Colon (tissue), 2 donors: ENCODE measurements at regions not wholly inside any gene's neighbourhood (a gene's known extent, or its start where the extent isn't known, plus 50 kb on each side); places are given as distances from the start of the nearest gene placed in this dataset.
"Not testable (repeated sequence)": the region's sequence is repeated elsewhere in the genome, so short reads cannot be mapped to it uniquely, and the experiment has no call there.

ENCODE experiments used
- FAIRE-seq: peaks from 2 replicates; lab custom pipeline; 2012; peaks lifted over from hg19 to GRCh38; lab: Jason Lieb, UNC
- donor health status: control.
- donor health status: control.

DNA sequence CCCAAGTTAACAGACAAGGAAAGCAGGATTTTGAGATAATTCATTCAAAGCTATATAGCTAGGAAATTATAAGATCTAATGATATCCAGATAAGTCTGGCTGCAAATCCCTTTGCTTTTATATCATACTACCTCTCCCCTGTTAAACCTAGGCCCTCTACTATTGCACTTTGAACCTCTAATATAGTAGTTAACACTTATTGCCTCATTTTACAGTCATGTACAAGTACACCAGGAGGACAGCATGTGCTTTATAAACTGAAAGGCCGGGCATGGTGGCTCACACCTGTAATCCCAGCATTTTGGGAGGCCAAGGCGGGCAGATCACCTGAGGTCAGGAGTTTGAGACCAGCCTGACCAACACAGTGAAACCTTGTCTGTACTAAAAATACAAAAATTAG, 234.4 kb upstream of the EDNRA start:
- not testable (repeated sequence) for FAIRE-seq

DNA sequence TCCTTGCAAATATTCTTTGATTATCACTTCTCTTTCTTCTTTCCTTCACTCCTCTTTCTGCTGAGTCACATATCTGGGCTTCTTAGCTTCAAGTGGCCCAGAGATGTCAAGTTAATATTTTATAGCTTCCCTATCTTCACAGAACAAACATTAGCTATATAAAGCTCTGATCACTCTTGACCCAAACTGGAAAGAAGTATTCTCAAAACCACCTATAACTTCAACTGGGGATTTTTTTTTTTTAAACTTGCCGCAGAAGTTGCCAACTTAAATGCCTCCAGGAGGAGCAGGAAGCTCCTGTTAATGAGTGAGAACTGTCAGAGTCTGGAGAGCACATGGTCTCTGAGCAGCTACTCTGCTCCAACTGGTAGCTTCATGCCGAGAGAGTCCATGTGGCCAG, 233.3 kb upstream of the EDNRA start:
- no peak for FAIRE-seq

DNA sequence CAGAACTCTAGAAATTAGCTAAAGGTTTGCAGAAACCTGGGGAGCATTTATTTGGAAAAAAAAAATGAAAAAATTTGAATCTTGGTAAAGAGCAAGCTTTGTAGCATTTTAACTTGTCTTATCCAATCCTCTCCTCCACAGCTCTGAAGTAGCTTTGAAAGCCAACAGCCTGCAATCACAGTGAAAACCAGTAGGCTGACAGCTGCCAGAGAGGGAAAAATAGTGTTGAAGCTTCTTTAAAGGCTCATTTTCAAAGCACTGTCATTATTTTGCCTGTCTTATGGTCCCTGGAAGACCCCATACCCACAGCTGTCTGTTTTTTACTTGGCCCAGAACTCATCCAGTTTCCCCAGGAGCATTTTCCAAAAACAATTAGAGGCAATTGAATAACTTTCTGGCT, 230.8 kb upstream of the EDNRA start:
- FAIRE-seq, result no peak

DNA sequence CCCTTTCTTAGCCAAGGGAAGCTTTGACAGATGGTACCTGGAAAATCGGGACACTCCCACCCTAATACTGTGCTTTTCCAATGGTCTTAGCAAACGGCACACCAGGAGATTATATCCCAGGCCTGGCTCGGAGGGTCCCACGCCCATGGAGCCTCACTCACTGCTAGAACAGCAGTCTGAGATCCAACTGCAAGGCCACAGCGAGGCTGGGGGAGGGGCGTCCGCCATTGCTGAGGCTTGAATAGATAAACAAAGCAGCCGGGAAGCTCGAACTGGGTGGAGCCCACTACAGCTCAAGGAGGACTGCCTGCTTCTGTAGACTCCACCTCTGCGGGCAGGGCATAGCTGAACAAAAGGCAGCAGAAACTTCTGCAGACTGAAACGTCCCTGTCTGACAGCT, 225.6 kb upstream of the EDNRA start:
- FAIRE-seq, result not testable (repeated sequence)

DNA sequence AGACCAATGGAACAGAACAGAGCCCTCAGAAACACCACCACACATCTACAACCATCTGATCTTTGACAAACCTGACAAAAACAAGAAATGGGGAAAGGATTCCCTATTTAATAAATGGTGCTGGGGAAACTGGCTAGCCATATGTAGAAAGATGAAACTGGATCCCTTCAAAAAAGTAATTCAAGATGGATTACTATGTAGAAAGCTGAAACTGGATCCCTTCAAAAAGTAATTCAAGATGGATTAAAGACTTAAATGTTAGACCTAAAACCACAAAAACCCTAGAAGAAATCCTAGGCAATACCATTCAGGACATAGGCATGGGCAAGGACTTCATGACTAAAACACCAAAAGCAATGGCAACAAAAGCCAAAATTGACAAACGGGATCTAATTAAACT, 221.6 kb upstream of the EDNRA start:
- not testable (repeated sequence) for FAIRE-seq

DNA sequence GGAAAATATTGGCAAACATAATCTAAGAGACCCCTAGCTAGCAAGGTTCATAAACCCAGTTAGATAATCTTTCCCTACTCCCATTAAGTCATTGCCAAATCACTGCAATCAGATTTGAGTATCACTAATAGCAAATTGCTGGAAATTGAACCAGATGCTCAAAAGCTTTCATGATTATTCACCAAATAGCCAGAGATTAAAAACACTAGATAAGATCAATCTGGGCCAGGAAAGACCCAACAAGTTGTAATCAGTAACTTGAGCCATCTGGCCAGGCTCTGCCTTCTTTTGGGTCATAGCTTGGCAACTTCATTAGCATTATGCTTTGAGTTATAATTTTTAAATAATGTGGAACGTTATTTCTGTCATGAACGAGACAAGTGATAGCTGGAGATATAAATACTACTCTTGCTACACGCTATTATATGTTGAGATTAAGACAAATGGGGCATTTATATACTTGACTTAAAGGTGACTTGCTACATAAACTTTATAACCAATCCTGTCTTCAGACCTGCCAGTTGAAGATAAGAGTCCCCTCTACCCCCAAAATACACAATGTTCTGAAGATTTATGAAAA, 196.6 kb upstream of the EDNRA start:
- FAIRE-seq, result no peak

DNA sequence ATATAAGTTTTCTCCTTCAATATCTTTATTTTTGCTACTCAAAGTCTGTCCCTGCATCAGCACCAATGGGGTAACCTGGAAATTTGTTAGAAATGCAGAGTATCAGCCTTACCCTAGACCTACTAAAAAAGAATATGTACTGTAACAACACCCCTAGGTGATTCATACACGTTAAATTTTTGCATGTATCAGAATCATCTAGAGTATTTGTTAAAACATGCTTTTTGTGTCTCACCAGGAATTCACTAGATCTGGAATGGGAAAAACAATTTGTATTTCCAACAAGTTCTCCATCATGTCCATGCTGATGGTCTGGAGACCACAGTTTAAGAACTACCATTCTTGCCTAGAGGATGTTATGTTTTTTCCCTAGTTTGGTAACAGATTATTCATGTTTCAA, 196.0 kb upstream of the EDNRA start:
- no peak for FAIRE-seq

DNA sequence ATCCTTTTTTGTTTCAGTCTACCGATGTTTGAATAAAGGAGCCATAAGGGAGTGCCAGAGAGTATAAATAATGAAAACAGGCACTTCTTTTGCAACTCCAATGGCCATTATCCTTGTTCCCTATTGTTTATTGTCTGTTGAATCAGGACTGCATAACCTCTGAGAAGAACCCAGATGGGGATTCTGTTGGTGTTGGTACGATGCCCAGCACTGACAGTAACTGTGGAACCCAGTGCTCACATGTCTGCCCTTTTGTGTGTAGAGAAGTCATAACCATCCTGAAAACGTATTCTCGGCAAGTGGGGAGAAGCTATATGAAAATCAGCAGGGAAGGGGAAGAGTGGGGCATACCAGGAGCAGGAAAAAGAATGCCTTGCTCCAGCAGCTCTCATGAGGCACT, 195.1 kb upstream of the EDNRA start:
- FAIRE-seq, result no peak

DNA sequence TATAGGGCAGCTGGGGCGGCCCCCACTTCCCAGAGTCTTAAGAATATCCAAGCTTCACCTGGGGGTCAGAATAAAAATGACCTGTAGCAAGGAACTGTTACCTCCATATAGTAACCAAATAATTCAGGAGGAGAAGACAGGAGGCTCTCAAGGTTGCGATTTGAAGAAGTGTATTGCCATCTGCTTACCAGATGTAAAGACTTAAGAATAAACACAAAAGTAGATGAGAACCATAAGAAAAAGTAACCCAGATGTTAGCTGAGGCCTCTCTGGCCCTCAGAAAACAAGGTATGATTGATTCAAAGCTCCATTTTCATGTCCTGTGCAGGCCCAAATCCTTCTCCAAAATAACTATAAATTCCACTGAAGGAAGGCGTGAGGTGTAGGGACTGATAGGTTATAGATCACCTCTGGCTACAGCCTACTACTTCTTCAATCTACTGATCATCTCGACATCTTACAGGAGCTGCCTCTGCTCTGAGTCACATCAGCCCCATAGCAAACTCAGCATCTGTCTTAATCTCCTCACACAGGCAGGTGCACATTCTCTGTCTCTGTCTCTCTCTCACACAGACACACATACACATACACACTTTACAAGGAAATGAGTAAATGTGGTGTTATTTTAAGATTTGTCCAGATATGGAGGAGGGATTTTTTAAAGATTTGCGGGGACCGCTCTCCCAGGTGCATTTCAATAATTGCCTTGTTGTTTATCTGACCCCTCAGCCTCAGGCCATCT, 193.9 kb upstream of the EDNRA start:
- FAIRE-seq, result no peak

DNA sequence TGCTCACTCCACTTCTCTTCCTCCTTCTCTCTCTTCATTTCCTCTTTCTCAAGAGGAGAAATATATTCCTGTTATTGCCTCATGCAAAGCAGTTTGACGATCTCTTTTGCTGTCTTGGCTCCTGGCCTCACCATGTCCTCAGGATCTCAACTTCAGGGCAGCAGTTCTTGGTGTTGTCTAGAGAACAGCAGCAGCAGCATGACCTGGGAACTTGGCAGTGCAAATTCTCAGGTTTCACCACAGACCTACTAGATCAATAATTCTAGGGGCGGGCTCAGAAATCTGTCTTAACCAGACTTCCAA, 193.4 kb upstream of the EDNRA start:
- no peak for FAIRE-seq

DNA sequence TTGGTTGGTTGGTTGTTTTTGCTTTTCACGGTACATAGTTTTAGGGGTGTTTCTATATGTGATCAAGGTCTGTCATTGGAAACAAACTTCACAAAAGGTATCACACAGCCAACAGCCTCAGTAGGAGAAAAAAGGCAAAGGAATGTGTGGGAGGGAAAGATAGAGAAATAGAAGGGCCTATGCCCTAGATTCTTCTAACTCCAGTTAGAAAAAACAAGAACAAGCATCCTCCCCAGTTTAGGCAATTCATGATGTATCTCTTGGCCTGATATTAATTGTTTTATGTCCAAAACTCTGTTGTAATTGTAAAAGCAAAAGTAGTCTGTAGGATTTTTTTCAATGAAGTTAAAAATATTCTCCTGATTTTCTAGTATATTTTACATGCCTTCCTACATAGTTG, 192.4 kb upstream of the EDNRA start:
- no peak for FAIRE-seq

DNA sequence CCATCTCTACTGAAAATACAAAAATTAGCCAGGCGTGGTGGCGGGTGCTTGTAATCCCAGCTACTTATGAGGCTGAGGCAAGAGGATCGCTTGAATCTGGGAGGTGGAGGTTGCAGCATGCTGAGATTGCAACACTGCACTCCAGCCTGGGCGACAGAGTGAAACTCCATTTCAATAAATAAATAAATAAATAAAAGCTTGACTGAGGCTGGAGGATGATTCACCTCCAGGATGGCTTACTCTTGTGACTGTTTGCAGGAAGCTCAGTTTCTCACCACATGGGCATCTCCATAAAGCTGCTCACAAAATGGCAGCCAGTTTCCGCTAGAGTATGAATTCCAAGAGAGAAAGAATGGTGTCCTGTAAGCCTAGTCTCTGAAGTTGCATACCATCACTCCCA, 191.7 kb upstream of the EDNRA start:
- no peak for FAIRE-seq

DNA sequence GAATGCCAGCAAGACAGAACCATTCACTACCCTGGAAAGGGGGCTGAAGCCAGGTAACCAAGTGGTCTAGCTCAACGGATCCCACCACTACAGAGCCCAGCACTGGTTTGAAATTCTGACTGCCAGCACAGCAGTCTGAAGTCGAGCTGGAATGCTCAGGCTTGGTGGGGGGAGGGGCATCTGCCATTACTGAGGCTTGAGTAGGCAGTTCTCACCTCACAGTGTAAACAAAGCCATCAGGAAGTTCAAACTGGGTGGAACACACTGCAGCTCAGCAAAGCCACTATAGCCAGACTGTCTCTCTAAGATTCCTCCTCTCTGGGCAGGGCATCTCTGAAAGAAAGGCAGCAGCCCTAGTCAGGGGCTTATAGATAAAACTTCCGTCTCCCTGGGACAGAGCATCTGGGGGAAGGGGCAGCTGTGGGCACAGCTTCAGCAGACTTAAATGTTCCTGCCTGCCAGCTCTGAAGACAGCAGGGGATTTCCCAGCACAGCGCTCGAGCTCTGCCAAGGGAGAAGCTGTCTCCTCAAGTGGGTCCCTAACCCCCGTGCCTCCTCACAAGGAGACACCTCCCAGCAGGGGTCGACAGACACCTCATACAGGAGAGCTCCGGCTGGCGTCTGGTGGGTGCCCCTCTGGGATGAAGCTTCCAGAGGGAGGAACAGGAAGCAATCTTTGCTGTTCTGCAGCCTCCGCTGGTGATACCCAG, 188.1 kb upstream of the EDNRA start:
- not testable (repeated sequence) for FAIRE-seq

DNA sequence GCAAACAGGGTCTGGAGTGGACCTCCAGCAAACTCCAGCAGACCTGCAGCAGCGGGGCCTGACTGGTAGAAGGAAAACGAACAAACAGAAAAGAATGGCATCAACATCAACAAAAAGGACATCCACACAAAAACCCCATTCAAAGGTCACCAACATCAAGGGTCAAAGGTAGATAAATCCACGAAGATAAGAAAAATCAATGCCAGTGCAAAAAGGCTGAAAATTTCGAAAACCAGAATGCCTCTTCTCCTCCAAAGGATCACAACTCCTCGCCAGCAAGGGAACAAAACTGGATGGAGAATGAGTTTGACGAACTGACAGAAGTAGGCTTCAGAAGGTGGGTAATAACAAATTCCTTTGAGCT, 187.6 kb upstream of the EDNRA start:
- not testable (repeated sequence) for FAIRE-seq

DNA sequence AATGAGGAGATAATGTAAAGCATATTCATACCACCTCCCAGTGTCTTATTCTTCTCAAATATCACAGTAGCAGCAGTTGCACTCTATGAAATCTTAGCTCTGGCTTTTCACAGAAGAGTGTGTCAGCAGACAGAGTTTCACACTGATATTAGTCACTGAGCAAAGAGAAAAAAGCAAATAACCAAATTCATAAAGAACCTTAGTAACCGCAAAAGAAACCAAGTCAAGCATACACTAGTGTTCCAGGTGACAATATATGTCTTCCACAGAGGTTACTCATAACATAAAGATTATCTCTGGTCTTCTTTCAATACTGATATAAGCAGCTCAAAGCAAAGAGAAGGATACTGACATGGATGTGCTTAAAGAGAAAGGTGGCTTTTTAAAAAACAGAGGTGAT, 181.7 kb upstream of the EDNRA start:
- FAIRE-seq, result no peak

DNA sequence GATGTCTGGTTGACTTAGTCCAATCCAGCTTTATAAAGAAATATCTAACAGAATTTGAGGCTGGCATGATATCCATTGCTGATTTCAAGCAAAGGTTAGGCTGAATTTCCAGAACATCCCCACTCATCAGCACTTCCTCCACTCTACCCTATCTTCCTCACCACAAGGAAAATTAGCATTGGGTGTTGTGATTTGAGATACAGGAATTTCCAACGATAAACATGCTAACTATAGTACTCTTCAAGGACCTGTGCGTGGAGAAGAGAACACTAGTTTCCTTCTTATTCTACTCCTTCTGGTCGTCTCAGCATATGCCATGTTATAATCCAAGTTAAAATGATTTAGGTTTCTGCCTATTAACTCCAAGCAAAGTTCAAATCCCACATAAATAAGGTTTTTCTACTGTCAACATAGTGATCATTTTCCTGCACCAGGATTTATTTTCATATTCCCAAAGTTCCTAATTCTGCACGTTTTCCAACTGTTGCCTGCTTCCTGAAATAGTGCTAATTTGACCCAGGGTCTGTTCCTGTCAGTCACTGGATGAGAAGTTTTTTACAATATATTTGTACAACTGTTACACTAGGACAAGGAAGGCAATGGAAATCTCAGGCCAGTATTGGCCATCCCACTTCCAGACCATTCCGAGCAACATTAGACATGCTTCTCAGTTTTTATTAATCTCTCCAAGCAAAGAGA, 177.6 kb upstream of the EDNRA start:
- FAIRE-seq, result no peak

DNA sequence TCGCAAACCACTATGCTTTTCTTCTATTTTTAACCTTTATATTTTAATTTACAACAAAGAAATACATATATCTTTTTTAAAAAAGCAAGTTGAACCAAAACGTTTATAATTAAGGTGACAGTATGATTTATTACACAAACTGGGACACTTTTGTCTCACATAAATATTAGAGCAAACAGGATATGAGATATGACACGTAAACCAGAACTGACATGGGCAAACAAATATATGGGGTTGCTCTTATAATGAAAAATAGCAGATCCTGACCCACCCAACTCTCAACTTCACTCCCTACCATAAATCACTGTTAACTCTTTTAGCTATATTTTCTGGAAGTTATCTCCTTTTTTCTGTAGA, 177.0 kb upstream of the EDNRA start:
- FAIRE-seq, result no peak

DNA sequence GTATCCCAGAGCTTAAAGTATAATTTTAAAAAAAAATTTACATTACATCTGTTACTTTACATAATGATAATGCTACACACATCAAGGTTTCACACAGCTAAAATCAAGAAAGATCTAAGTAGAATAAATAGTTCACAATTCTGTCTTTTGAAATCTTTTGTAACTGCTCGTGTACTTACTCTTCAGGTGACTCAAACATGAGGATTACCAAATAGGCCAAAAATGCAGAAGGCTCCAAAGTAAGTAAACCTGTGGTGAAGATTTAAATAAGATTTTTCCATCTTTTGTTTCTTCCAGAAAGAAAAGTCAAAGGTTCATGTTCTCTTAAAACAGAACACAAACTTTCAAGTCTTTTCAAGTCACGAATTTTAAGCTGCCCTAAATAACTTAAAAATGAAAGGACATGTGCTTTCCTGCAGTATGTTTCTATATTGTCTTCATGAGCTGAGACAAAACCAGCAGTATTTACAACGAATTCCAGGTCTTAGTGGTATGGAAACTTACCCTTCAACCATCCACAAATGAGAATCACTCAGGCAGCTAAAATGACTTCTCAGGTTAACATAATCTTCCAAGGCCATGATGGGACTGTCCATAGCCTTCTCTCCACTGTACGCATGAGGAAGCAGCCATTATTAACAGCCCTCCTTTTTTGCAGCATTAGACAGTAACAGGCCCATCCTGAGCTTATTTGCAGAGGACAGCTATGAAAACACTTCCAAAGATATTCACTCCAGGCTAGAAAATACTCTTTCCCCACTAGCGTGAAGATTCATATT, 172.8 kb upstream of the EDNRA start:
- no peak for FAIRE-seq

DNA sequence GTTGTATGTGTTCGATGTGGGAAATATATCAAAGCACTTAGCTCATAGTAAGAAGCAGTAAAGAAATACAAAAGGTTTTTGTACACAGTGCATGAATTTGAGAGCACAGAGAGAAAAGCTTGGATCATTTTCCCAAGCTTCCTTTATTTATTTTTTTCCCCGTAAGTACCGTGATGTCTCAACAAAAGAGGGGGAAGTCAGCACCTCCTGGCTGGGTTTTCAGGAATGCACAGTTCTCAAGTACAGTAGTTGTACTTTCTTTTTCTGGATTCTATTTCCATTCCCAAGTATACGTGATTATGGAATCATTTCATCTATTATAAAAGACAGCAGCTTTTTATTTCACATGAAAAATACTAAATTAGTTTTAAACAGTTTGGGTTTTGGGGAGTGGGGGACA, 171.5 kb upstream of the EDNRA start:
- FAIRE-seq, result no peak

DNA sequence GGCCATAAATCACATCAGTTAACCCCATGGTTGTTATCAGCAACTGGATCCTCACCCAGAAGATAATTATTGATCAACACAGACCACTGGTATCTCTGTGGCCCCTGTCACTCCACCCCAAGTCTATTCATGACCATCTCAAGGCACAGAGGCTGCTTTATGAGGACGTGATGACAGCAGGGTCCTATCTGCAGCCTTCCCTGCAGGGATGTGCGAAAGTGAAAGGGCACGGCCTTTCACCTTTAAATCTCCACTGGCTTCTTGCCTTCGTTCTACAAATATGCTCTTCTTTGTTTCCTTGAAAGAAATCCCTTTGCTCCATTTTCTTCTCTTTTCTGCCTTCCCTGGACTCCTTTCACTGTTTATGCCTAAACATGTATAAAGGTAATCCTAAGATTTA, 170.6 kb upstream of the EDNRA start:
- no peak for FAIRE-seq

DNA sequence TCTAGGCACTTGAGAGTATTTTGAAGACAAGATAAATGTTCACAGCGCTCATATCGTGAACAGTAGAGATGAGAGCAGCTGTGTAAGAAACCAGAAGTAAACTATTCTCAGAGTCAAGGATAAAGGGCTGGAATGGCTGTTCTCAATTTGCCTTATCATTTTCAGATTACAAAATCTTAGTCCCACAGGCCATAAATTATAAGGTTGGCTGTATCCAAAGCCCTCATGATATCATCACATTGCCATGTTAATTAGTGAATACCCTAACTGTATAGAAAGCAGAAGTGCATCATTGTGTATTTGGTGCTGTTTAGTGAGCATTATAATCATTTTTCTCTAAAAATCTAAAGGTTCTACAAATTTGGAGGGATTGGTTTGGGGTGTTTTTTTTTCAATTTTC, 168.9 kb upstream of the EDNRA start:
- no peak for FAIRE-seq

DNA sequence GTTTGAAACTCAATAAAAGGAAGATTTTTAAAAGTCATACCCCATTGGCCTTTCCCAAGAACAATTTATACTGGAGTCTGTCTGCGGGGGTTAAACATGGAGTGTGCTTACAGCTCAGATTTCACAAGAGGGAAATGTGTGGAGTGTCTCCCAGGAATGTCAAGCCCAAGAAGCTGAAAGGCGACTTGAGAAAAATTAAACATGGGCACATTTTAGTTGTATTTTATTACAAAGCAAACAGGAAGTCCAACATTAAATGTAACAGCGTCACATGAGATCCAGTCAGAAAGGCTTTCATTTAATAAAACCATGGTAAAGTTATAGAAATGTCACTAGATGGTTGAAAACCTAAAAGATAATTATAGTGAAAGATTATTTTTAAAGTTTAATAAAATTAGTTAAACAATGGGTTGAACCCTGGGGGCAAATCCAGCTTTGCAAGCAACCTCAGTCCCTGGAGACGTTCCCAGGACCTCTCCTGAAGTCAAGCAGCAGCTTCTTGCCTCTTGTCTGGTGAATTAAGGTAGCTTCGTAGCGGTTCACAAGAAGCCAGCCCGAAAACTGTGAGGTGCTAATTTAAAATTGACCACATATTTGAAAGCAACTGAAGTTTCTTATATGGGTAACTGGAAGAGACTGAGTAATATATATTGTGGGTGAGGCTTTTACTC, 168.4 kb upstream of the EDNRA start:
- no peak for FAIRE-seq
